ENCODE measurements at regions not wholly inside any gene's neighbourhood (a gene's known extent, or its start where the extent isn't known, plus 50 kb on each side); places are given as distances from the start of the nearest gene placed in this dataset.

- no peaks in the 10 kb centered on the region for H3K4me1 Mint-ChIP-seq
- H3K27me3 Mint-ChIP-seq = no peaks in the 10 kb centered on the region
- H3K4me3 Mint-ChIP-seq = no peak overlapping the region
- ATAC-seq (replicated peaks; ENCODE audit: extremely low read depth, poor library complexity, severe bottlenecking) (no peak), DNase-seq (ENCODE audit: low spot score in 2 of 2) (no peak)
- no peak overlapping the region for H3K27ac Mint-ChIP-seq (ENCODE audit: low read depth)
- peaks cover 2% of the 10 kb centered on the region for H3K36me3 Mint-ChIP-seq (ENCODE audit: insufficient read depth)
- H3K9me3 Mint-ChIP-seq = peaks cover 20% of the 10 kb centered on the region
Measured at GRCh38 chr13:61148211-61148610, 267.4 kb downstream of the PCDH20 start.

GRCh38 chr13:61146571-61146970 is 269.1 kb downstream of the PCDH20 start:
- Mint-ChIP-seq H3K27me3 (no peaks in the 10 kb centered on the region), H3K36me3 (ENCODE audit: insufficient read depth) (peaks cover 2% of the 10 kb centered on the region), H3K4me1 (no peaks in the 10 kb centered on the region), H3K27ac (ENCODE audit: low read depth) (no peak overlapping the region), H3K4me3 (no peak overlapping the region), H3K9me3 (peaks cover 26% of the 10 kb centered on the region)
- no peak for ATAC-seq (replicated peaks; ENCODE audit: extremely low read depth, poor library complexity, severe bottlenecking)
- DNase-seq (ENCODE audit: low spot score in 2 of 2) = no peak

- ATAC-seq (replicated peaks; ENCODE audit: extremely low read depth, poor library complexity, severe bottlenecking) (no peak), DNase-seq (ENCODE audit: low spot score in 2 of 2) (no peak)
- H3K4me3 Mint-ChIP-seq = no peak overlapping the region
- no peak overlapping the region for H3K27ac Mint-ChIP-seq (ENCODE audit: low read depth)
- peaks cover 28% of the 10 kb centered on the region for H3K9me3 Mint-ChIP-seq
- H3K27me3 Mint-ChIP-seq = no peaks in the 10 kb centered on the region
- peaks cover 2% of the 10 kb centered on the region for H3K36me3 Mint-ChIP-seq (ENCODE audit: insufficient read depth)
- H3K4me1 Mint-ChIP-seq = no peaks in the 10 kb centered on the region
Measured at GRCh38 chr13:61146158-61146557, 269.5 kb downstream of the PCDH20 start.

- ATAC-seq (replicated peaks; ENCODE audit: extremely low read depth, poor library complexity, severe bottlenecking) = no peak
- H3K4me1 Mint-ChIP-seq = no peaks in the 10 kb centered on the region
- no peak overlapping the region for H3K27ac Mint-ChIP-seq (ENCODE audit: low read depth)
Measured at GRCh38 chr13:61144834-61145593, 270.6 kb downstream of the PCDH20 start.

GRCh38 chr13:61144301-61144700 is 271.3 kb downstream of the PCDH20 start:
- Mint-ChIP-seq H3K4me3 (no peak overlapping the region), H3K27me3 (no peaks in the 10 kb centered on the region), H3K4me1 (no peaks in the 10 kb centered on the region), H3K9me3 (peaks cover 33% of the 10 kb centered on the region), H3K36me3 (ENCODE audit: insufficient read depth) (peaks cover 2% of the 10 kb centered on the region), H3K27ac (ENCODE audit: low read depth) (no peak overlapping the region)
- DNase-seq (ENCODE audit: low spot score in 2 of 2) (no peak), ATAC-seq (replicated peaks; ENCODE audit: extremely low read depth, poor library complexity, severe bottlenecking) (no peak)

More at GRCh38 chr13:61144834-61145593, 270.6 kb downstream of the PCDH20 start:
- DNase-seq (ENCODE audit: low spot score in 2 of 2) = no peak
- Mint-ChIP-seq H3K4me3 (no peak overlapping the region), H3K27me3 (no peaks in the 10 kb centered on the region), H3K36me3 (ENCODE audit: insufficient read depth) (peaks cover 2% of the 10 kb centered on the region), H3K9me3 (peaks cover 29% of the 10 kb centered on the region)

GRCh38 chr13:61142506-61142905 is 273.1 kb downstream of the PCDH20 start:
- H3K27me3 Mint-ChIP-seq = no peaks in the 10 kb centered on the region

GRCh38 chr13:61138857-61139256 is 276.8 kb downstream of the PCDH20 start:
- Mint-ChIP-seq H3K27ac (ENCODE audit: low read depth) (no peak overlapping the region), H3K9me3 (peaks cover 26% of the 10 kb centered on the region), H3K4me3 (no peak overlapping the region), H3K4me1 (no peaks in the 10 kb centered on the region), H3K36me3 (ENCODE audit: insufficient read depth) (peaks cover 2% of the 10 kb centered on the region), H3K27me3 (no peaks in the 10 kb centered on the region)
- ATAC-seq (replicated peaks; ENCODE audit: extremely low read depth, poor library complexity, severe bottlenecking) = no peak
- no peak for DNase-seq (ENCODE audit: low spot score in 2 of 2)

More at GRCh38 chr13:61142506-61142905, 273.1 kb downstream of the PCDH20 start:
- H3K4me3 Mint-ChIP-seq = no peak overlapping the region
- ATAC-seq (replicated peaks; ENCODE audit: extremely low read depth, poor library complexity, severe bottlenecking) (no peak), DNase-seq (ENCODE audit: low spot score in 2 of 2) (no peak)
- no peaks in the 10 kb centered on the region for H3K4me1 Mint-ChIP-seq
- peaks cover 2% of the 10 kb centered on the region for H3K36me3 Mint-ChIP-seq (ENCODE audit: insufficient read depth)
- no peak overlapping the region for H3K27ac Mint-ChIP-seq (ENCODE audit: low read depth)
- peaks cover 28% of the 10 kb centered on the region for H3K9me3 Mint-ChIP-seq

GRCh38 chr13:61136515-61136914 is 279.1 kb downstream of the PCDH20 start:
- H3K36me3 Mint-ChIP-seq (ENCODE audit: insufficient read depth) = no peaks in the 10 kb centered on the region
- H3K4me1 Mint-ChIP-seq = no peaks in the 10 kb centered on the region
- ATAC-seq (replicated peaks; ENCODE audit: extremely low read depth, poor library complexity, severe bottlenecking) (no peak), DNase-seq (ENCODE audit: low spot score in 2 of 2) (no peak)
- peaks cover 12% of the 10 kb centered on the region for H3K9me3 Mint-ChIP-seq
- H3K27ac Mint-ChIP-seq (ENCODE audit: low read depth) = no peak overlapping the region
- H3K27me3 Mint-ChIP-seq = no peaks in the 10 kb centered on the region
- no peak overlapping the region for H3K4me3 Mint-ChIP-seq

- Mint-ChIP-seq H3K4me3 (no peak overlapping the region), H3K27ac (ENCODE audit: low read depth) (no peak overlapping the region), H3K27me3 (no peaks in the 10 kb centered on the region), H3K36me3 (ENCODE audit: insufficient read depth) (no peaks in the 10 kb centered on the region), H3K9me3 (peaks cover 11% of the 10 kb centered on the region), H3K4me1 (no peaks in the 10 kb centered on the region)
- ATAC-seq (replicated peaks; ENCODE audit: extremely low read depth, poor library complexity, severe bottlenecking) = no peak
- no peak for DNase-seq (ENCODE audit: low spot score in 2 of 2)
Measured at GRCh38 chr13:61136093-61136492, 279.6 kb downstream of the PCDH20 start.

- Mint-ChIP-seq H3K4me1 (no peaks in the 10 kb centered on the region), H3K36me3 (ENCODE audit: insufficient read depth) (no peaks in the 10 kb centered on the region), H3K4me3 (no peak overlapping the region), H3K27ac (ENCODE audit: low read depth) (no peak overlapping the region), H3K27me3 (no peaks in the 10 kb centered on the region), H3K9me3 (peaks cover 11% of the 10 kb centered on the region)
- no peak for DNase-seq (ENCODE audit: low spot score in 2 of 2)
- ATAC-seq (replicated peaks; ENCODE audit: extremely low read depth, poor library complexity, severe bottlenecking) = no peak
Measured at GRCh38 chr13:61135583-61135982, 280.1 kb downstream of the PCDH20 start.

- H3K36me3 Mint-ChIP-seq (ENCODE audit: insufficient read depth) = no peaks in the 10 kb centered on the region
- no peaks in the 10 kb centered on the region for H3K27me3 Mint-ChIP-seq
- peaks cover 10% of the 10 kb centered on the region for H3K9me3 Mint-ChIP-seq
- no peak overlapping the region for H3K27ac Mint-ChIP-seq (ENCODE audit: low read depth)
- H3K4me3 Mint-ChIP-seq = no peak overlapping the region
- ATAC-seq (replicated peaks; ENCODE audit: extremely low read depth, poor library complexity, severe bottlenecking) = no peak
- no peaks in the 10 kb centered on the region for H3K4me1 Mint-ChIP-seq
- no peak for DNase-seq (ENCODE audit: low spot score in 2 of 2)
Measured at GRCh38 chr13:61128850-61129645, 286.6 kb downstream of the PCDH20 start.

GRCh38 chr13:61123538-61124289 is 291.9 kb downstream of the PCDH20 start:
- Mint-ChIP-seq H3K27ac (ENCODE audit: low read depth) (no peak overlapping the region), H3K9me3 (peaks cover 17% of the 10 kb centered on the region), H3K4me3 (no peak overlapping the region), H3K27me3 (no peaks in the 10 kb centered on the region), H3K36me3 (ENCODE audit: insufficient read depth) (peaks cover 3% of the 10 kb centered on the region), H3K4me1 (no peaks in the 10 kb centered on the region)
- DNase-seq (ENCODE audit: low spot score in 2 of 2) = no peak
- ATAC-seq (replicated peaks; ENCODE audit: extremely low read depth, poor library complexity, severe bottlenecking) = no peak

Measured in central memory CD8-positive, alpha-beta T cell (primary cell).